Muscle of leg (tissue), 3 donors: ENCODE measurements at regions not wholly inside any gene's neighbourhood (a gene's known extent, or its start where the extent isn't known, plus 50 kb on each side); places are given as distances from the start of the nearest gene placed in this dataset.
A peak's percentile ranks its signal among the peaks of the same experiment; 100 is the strongest.

ENCODE experiments used
- DNase-seq: peaks from one replicate; pipeline ENCODE4 v3.0.0; 2013
- H3K27ac ChIP-seq: one replicate; pipeline ENCODE4 v1.5.1; 2013; ENCODE audit warnings: mild to moderate bottlenecking, low read length, control low read depth
- H3K27me3 ChIP-seq: one replicate; pipeline ENCODE4 v1.6.1; 2013; ENCODE audit warnings: low read length; ENCODE audit not compliant: control insufficient read depth, insufficient read depth
- H3K36me3 ChIP-seq: one replicate; pipeline ENCODE4 v1.6.1; 2013; ENCODE audit warnings: low read length; ENCODE audit not compliant: control insufficient read depth, insufficient read depth
- H3K4me1 ChIP-seq: one replicate; pipeline ENCODE4 v1.6.1; 2013; ENCODE audit warnings: low read length; ENCODE audit not compliant: control insufficient read depth, insufficient read depth
- H3K4me3 ChIP-seq: one replicate; pipeline ENCODE4 v1.5.1; 2013; ENCODE audit warnings: low read length, control low read depth
- H3K9me3 ChIP-seq: replicated peaks from 2 replicates; pipeline ENCODE4 v1.6.1; 2013; ENCODE audit warnings: low read depth, low read length; ENCODE audit not compliant: control insufficient read depth
- WGBS: methylation state at CpG from one replicate; pipeline ENCODE4 v1.1.5; 2013; ENCODE audit warnings: missing lambda C conversion rate; ENCODE audit not compliant: insufficient coverage; 5-methylcytosine and 5-hydroxymethylcytosine counted together

GRCh38 chr9:16230731-16231130 is 639.7 kb downstream of the BNC2 start:
- Histone ChIP-seq H3K36me3 (no peaks in the 10 kb centered on the region), H3K4me1 (no peaks in the 10 kb centered on the region), H3K4me3 (no peak overlapping the region), H3K9me3 (no peaks in the 10 kb centered on the region), H3K27ac (no peak overlapping the region), H3K27me3 (no peaks in the 10 kb centered on the region)
- 76% methylated on average over 7 of the region's 10 CpGs for WGBS
- no peak for DNase-seq

GRCh38 chr9:16236311-16236710 is 634.2 kb downstream of the BNC2 start:
- WGBS: 80% methylated on average over 1 of the region's 8 CpGs
- H3K27ac ChIP-seq: no peak overlapping the region

GRCh38 chr9:16236882-16237281 is 633.6 kb downstream of the BNC2 start:
- DNase-seq: no peak
- no peak overlapping the region for H3K27ac ChIP-seq
- H3K36me3 ChIP-seq: no peaks in the 10 kb centered on the region
- no peak overlapping the region for H3K4me3 ChIP-seq
- no peaks in the 10 kb centered on the region for H3K27me3 ChIP-seq
- no peaks in the 10 kb centered on the region for H3K9me3 ChIP-seq
- no peaks in the 10 kb centered on the region for H3K4me1 ChIP-seq
- no CpG with 5 or more reads among the region's 7 CpGs for WGBS

More at GRCh38 chr9:16236311-16236710, 634.2 kb downstream of the BNC2 start:
- DNase-seq: no peak
- Histone ChIP-seq H3K27me3 (no peaks in the 10 kb centered on the region), H3K36me3 (no peaks in the 10 kb centered on the region), H3K4me1 (no peaks in the 10 kb centered on the region), H3K4me3 (no peak overlapping the region), H3K9me3 (no peaks in the 10 kb centered on the region)

GRCh38 chr9:16238623-16239138 is 631.8 kb downstream of the BNC2 start:
- Histone ChIP-seq H3K27me3 (no peaks in the 10 kb centered on the region), H3K36me3 (no peaks in the 10 kb centered on the region), H3K9me3 (no peaks in the 10 kb centered on the region), H3K4me3 (no peak overlapping the region), H3K4me1 (no peaks in the 10 kb centered on the region), H3K27ac (no peak overlapping the region)
- 100% methylated on average over 1 of the region's 5 CpGs for WGBS
- no peak for DNase-seq

- Histone ChIP-seq H3K27me3 (no peaks in the 10 kb centered on the region), H3K27ac (no peak overlapping the region), H3K9me3 (no peaks in the 10 kb centered on the region), H3K4me1 (no peaks in the 10 kb centered on the region), H3K4me3 (no peak overlapping the region), H3K36me3 (no peaks in the 10 kb centered on the region)
- no peak for DNase-seq
- WGBS: 100% methylated on average over 1 of the region's 3 CpGs
These were observed 629.2 kb downstream of the BNC2 start for GRCh38 chr9:16241231-16241630.

GRCh38 chr9:16243798-16244197 is 626.7 kb downstream of the BNC2 start:
- no peaks in the 10 kb centered on the region for H3K36me3 ChIP-seq
- H3K4me3 ChIP-seq: no peak overlapping the region
- H3K27ac ChIP-seq: no peak overlapping the region
- H3K4me1 ChIP-seq: no peaks in the 10 kb centered on the region
- H3K9me3 ChIP-seq: no peaks in the 10 kb centered on the region
- no peak for DNase-seq
- H3K27me3 ChIP-seq: no peaks in the 10 kb centered on the region
- 69% methylated on average over 5 of the region's 5 CpGs for WGBS

- Histone ChIP-seq H3K4me1 (no peaks in the 10 kb centered on the region), H3K27ac (no peak overlapping the region), H3K27me3 (no peaks in the 10 kb centered on the region), H3K36me3 (no peaks in the 10 kb centered on the region), H3K4me3 (no peak overlapping the region), H3K9me3 (no peaks in the 10 kb centered on the region)
- peak; percentile 19 for DNase-seq
- 67% methylated on average over 1 of the region's 1 CpG for WGBS
These were observed 624.6 kb downstream of the BNC2 start for GRCh38 chr9:16245756-16246440.

GRCh38 chr9:16246785-16247184 is 623.7 kb downstream of the BNC2 start:
- H3K27ac ChIP-seq: no peak overlapping the region
- no peak for DNase-seq
- 83% methylated on average over 4 of the region's 6 CpGs for WGBS
- H3K4me1 ChIP-seq: no peaks in the 10 kb centered on the region
- H3K4me3 ChIP-seq: no peak overlapping the region
- no peaks in the 10 kb centered on the region for H3K36me3 ChIP-seq
- H3K27me3 ChIP-seq: no peaks in the 10 kb centered on the region
- no peaks in the 10 kb centered on the region for H3K9me3 ChIP-seq

- H3K36me3 ChIP-seq: no peaks in the 10 kb centered on the region
- DNase-seq: no peak
- H3K27ac ChIP-seq: no peak overlapping the region
- no peaks in the 10 kb centered on the region for H3K27me3 ChIP-seq
- no peak overlapping the region for H3K4me3 ChIP-seq
- H3K9me3 ChIP-seq: no peaks in the 10 kb centered on the region
- no CpG with 5 or more reads among the region's 5 CpGs for WGBS
- no peaks in the 10 kb centered on the region for H3K4me1 ChIP-seq
These were observed 623.1 kb downstream of the BNC2 start for GRCh38 chr9:16247188-16247875.

- Histone ChIP-seq H3K9me3 (no peaks in the 10 kb centered on the region), H3K27me3 (no peaks in the 10 kb centered on the region), H3K36me3 (no peaks in the 10 kb centered on the region), H3K4me3 (no peak overlapping the region), H3K27ac (no peak overlapping the region), H3K4me1 (no peaks in the 10 kb centered on the region)
- WGBS: 67% methylated on average over 5 of the region's 6 CpGs
- DNase-seq: no peak
These were observed 621.6 kb downstream of the BNC2 start for GRCh38 chr9:16248822-16249221.
